Thoracic aorta (tissue), 2 donors: ENCODE measurements at regions not wholly inside any gene's neighbourhood (a gene's known extent, or its start where the extent isn't known, plus 50 kb on each side); places are given as distances from the start of the nearest gene placed in this dataset.

Experiments
- ATAC-seq: fragments of 150-250 bp; one replicate; pipeline ENCODE4 v1.8.0; 2017; ENCODE audit warnings: low read depth; ENCODE audit not compliant: insufficient number of reproducible peaks, low FRiP score
- DNase-seq: peaks from one replicate; pipeline ENCODE4 v3.0.0-alpha.2; 2020; ENCODE audit warnings: low spot score
- H3K27ac ChIP-seq, 2 donors: fragments of 200-600 bp; sonication (generic); 1 replicate in 1 of 2; 2 replicates in 1 of 2; pipeline ENCODE4 v1.5.1; 2016; ENCODE audit warnings: mild to moderate bottlenecking in 2 of 2, moderate library complexity in 2 of 2
- H3K27me3 ChIP-seq: fragments of 200-600 bp; sonication (generic); replicated peaks from 2 replicates; pipeline ENCODE4 v1.6.0; 2016; ENCODE audit warnings: mild to moderate bottlenecking; ENCODE audit not compliant: insufficient read depth
- H3K36me3 ChIP-seq: fragments of 200-600 bp; sonication (generic); one replicate; pipeline ENCODE4 v1.5.1; 2016
- H3K4me1 ChIP-seq, 2 donors: fragments of 200-600 bp; sonication (generic); 1 replicate in 1 of 2; 2 replicates in 1 of 2; pipeline versions ENCODE4 v1.5.1 to v1.6.0; 2016; ENCODE audit warnings: low read depth in 2 of 2, mild to moderate bottlenecking in 1 of 2; ENCODE audit not compliant: control insufficient read depth in 1 of 2
- H3K4me3 ChIP-seq: fragments of 200-600 bp; sonication (generic); 2 replicates; pipeline ENCODE4 v1.5.1; 2016; ENCODE audit warnings: mild to moderate bottlenecking
- H3K9me3 ChIP-seq: fragments of 200-600 bp; sonication (generic); 2 replicates; pipeline ENCODE4 v1.5.1; 2016
- TF ChIP-seq, protein P1 (sequence below): fragments of 200-600 bp; sonication (generic); IDR thresholded peaks from one replicate; pipeline ENCODE4 v1.5.1; 2019; ENCODE audit warnings: antibody characterized with exemption

DNA sequence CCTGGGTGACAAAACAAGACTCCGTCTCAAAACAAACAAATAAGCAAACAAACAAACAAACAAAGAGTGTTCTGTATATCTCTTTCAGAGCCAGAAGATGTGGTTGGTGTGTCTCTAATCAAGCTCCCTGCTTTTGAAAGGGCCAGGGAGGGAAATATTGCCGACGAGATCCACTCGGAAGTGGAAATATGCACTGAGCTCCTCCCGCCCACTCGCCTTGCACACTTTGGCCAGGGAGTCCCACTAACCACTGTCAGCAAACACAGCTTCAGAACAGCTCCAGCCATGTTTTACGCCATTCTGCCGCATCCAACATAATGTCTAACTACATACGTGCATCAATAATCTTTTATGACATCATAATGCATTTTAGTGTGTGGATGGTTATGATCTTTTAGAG, 155.5 kb upstream of the VSTM2B start:
- no peaks in the 10 kb centered on the region for H3K4me1 ChIP-seq
- ATAC-seq (no peak), DNase-seq (no peak)
- no peaks in the 10 kb centered on the region for H3K9me3 ChIP-seq
- TF ChIP-seq, protein P1, sequence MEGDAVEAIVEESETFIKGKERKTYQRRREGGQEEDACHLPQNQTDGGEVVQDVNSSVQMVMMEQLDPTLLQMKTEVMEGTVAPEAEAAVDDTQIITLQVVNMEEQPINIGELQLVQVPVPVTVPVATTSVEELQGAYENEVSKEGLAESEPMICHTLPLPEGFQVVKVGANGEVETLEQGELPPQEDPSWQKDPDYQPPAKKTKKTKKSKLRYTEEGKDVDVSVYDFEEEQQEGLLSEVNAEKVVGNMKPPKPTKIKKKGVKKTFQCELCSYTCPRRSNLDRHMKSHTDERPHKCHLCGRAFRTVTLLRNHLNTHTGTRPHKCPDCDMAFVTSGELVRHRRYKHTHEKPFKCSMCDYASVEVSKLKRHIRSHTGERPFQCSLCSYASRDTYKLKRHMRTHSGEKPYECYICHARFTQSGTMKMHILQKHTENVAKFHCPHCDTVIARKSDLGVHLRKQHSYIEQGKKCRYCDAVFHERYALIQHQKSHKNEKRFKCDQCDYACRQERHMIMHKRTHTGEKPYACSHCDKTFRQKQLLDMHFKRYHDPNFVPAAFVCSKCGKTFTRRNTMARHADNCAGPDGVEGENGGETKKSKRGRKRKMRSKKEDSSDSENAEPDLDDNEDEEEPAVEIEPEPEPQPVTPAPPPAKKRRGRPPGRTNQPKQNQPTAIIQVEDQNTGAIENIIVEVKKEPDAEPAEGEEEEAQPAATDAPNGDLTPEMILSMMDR: no peak
- H3K27me3 ChIP-seq: no peaks in the 10 kb centered on the region
- no peaks in the 10 kb centered on the region for H3K36me3 ChIP-seq
- no peak overlapping the region for H3K27ac ChIP-seq
- no peak overlapping the region for H3K4me3 ChIP-seq

- H3K4me1 ChIP-seq: no peaks in the 10 kb centered on the region
- H3K4me3 ChIP-seq: no peak overlapping the region
- no peak overlapping the region for H3K27ac ChIP-seq
- H3K9me3 ChIP-seq: no peaks in the 10 kb centered on the region
- no peaks in the 10 kb centered on the region for H3K36me3 ChIP-seq
- TF ChIP-seq, protein P1: no peak
- ATAC-seq (no peak), DNase-seq (no peak)
- H3K27me3 ChIP-seq: no peaks in the 10 kb centered on the region
These were observed 154.3 kb upstream of the VSTM2B start for GRCh38 chr19:29371251-29372090.

DNA sequence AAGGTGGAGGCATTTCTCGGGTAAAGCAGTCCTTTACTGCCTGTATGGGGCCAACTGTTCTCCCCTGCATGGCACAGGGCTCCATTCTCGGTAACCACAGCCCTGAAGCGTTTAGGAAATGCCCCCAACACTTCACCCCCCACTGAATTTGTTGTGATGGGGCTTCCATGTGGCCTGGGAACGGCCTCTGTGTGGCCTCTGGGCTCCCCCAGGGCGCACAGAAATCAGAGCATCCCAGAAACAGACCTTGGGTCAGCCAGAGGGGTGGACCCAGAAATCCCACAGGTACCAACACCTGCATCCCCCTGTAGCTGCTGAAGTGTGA, 153.7 kb upstream of the VSTM2B start:
- TF ChIP-seq, protein P1: no peak
- no peak overlapping the region for H3K4me3 ChIP-seq
- H3K4me1 ChIP-seq: no peaks in the 10 kb centered on the region
- ATAC-seq (no peak), DNase-seq (no peak)
- H3K27me3 ChIP-seq: no peaks in the 10 kb centered on the region
- no peak overlapping the region for H3K27ac ChIP-seq
- H3K9me3 ChIP-seq: no peaks in the 10 kb centered on the region
- H3K36me3 ChIP-seq: no peaks in the 10 kb centered on the region

DNA sequence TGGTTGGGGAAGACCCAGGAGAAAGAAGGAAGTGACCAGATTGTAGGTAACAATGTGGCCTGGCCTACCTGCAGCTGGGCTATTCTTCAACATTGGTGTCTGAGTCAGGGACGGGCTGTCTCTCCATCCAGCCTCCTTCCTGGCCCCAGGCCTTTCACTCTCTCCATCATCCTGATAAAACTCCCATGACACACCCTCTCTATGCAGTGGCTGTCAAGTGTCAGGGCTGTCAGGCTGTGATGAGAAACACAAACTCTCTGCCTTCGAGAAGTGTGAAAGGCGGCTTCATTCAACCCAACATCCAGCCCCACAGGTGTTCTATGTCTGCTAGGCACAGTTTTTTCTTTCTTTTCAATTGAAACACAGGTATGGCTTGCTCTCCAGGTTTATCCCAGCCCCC, 153.3 kb upstream of the VSTM2B start:
- TF ChIP-seq, protein P1: no peak
- Histone ChIP-seq H3K9me3 (no peaks in the 10 kb centered on the region), H3K27ac (no peak overlapping the region), H3K4me1 (no peaks in the 10 kb centered on the region), H3K27me3 (no peaks in the 10 kb centered on the region), H3K36me3 (no peaks in the 10 kb centered on the region), H3K4me3 (no peak overlapping the region)
- ATAC-seq (no peak), DNase-seq (no peak)

DNA sequence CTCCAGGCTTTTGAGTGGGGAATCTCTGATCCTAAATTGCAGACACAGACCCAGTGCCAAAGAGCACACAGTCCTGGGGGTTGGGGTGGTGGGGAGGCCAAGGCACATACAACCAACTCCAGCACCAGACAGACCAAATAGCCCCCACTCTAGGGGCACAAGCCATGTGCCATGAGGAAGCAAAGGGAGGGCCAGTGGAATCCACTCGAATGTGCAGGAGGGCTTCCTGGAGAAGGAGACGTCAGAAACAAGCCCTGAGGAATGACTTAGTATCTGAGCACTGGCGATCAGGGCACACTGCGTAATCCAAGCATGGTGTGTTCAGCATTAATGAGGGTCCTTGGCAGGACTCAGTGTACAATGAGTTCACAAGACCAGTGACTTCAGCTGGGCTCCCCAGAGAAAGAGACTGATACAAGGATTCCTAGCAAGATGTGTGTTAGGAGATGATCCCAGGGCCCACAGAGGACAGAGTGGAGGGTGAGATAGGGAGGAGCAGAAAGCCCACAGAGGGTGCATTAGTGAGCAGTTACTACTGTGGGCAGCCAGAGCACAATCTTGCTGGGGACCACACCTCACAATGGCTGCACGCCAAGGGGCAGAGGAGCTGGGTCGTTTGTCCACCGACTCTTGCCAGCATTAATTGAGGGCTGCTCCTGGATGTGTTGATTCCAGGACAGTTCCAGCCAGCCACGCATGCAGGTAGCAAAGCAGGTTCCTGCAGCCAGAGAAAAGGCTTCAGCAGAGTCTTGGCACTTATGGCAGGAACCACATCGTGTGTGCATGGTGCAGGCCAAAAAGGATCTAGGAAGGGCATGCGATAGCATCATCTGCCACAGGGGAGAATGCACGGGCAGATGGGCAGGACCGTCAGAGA, 152.6 kb upstream of the VSTM2B start:
- no peak for ATAC-seq
- no peak for DNase-seq

More for the DNA sequence above, 152.6 kb upstream of the VSTM2B start:
- TF ChIP-seq, protein P1: no peak
- Histone ChIP-seq H3K27me3 (no peaks in the 10 kb centered on the region), H3K4me1 (no peaks in the 10 kb centered on the region), H3K27ac (no peak overlapping the region), H3K9me3 (no peaks in the 10 kb centered on the region), H3K4me3 (no peak overlapping the region), H3K36me3 (no peaks in the 10 kb centered on the region)
